SU-DHL-6 (cell line): ENCODE measurements at regions not wholly inside any gene's neighbourhood (a gene's known extent, or its start where the extent isn't known, plus 50 kb on each side); places are given as distances from the start of the nearest gene placed in this dataset.
"Not testable (repeated sequence)": the region's sequence is repeated elsewhere in the genome, so short reads cannot be mapped to it uniquely, and the experiment has no call there.

Experiments used
- H2AFZ ChIP-seq: fragments of 200-600 bp; sonication (generic); 2 replicates; pipeline ENCODE4 v1.6.1; 2014; ENCODE audit warnings: low read depth, mild to moderate bottlenecking, moderate library complexity, mixed read lengths, antibody characterized with exemption, low read length; ENCODE audit not compliant: severe bottlenecking
- H3F3A ChIP-seq: fragments of 200-600 bp; shearing (Covaris generic); 2 replicates; pipeline ENCODE4 v1.6.0; 2016; ENCODE audit warnings: antibody characterized with exemption, mild to moderate bottlenecking; ENCODE audit not compliant: insufficient read depth
- H3K27ac ChIP-seq: fragments of 200-600 bp; sonication (generic); 2 replicates; pipeline ENCODE4 v1.5.1; 2016; ENCODE audit warnings: low read depth, mild to moderate bottlenecking, low read length, moderate library complexity, mixed read lengths
- H3K27me3 ChIP-seq: fragments of 200-600 bp; sonication (generic), shearing (Covaris generic); 2 replicates; pipeline ENCODE4 v1.6.0; 2014; ENCODE audit warnings: mild to moderate bottlenecking, low read length
- H3K36me3 ChIP-seq: fragments of 200-600 bp; sonication (generic); 2 replicates; pipeline ENCODE4 v1.6.1; 2014; ENCODE audit warnings: mild to moderate bottlenecking, low read length, mixed read lengths
- H3K4me2 ChIP-seq: fragments of 300-600, 200-600 bp; shearing (Covaris generic), sonication (generic); 2 replicates; pipeline ENCODE4 v1.6.0; 2014; ENCODE audit warnings: low read length, low read depth, mild to moderate bottlenecking; ENCODE audit not compliant: poor library complexity, severe bottlenecking
- H3K4me3 ChIP-seq: fragments of 200-600 bp; sonication (generic); 2 replicates; pipeline ENCODE4 v1.5.1; 2014; ENCODE audit warnings: antibody characterized with exemption, low read length, mild to moderate bottlenecking, mixed read lengths; ENCODE audit not compliant: insufficient read depth, poor library complexity, severe bottlenecking
- H3K79me2 ChIP-seq: fragments of 200-600 bp; sonication (generic); 2 replicates; pipeline ENCODE4 v1.6.1; 2014; ENCODE audit warnings: mild to moderate bottlenecking, low read length, moderate library complexity; ENCODE audit not compliant: insufficient read depth
- H3K9ac ChIP-seq: fragments of 200-600 bp; sonication (generic); 2 replicates; pipeline ENCODE4 v1.7.0; 2014; ENCODE audit warnings: mild to moderate bottlenecking, low read length
- H3K9me2 ChIP-seq: fragments of 200-600 bp; sonication (generic); replicated peaks from 2 replicates; pipeline ENCODE4 v1.6.1; 2014; ENCODE audit warnings: low read length; ENCODE audit not compliant: insufficient read depth
- H3K9me3 ChIP-seq: fragments of 200-600 bp; sonication (generic); 2 replicates; pipeline ENCODE4 v1.6.1; 2014; ENCODE audit warnings: low read length, mixed read lengths; ENCODE audit not compliant: insufficient read depth
- H4K20me1 ChIP-seq: fragments of 200-600 bp; sonication (generic); 2 replicates; pipeline ENCODE4 v1.6.1; 2014; ENCODE audit warnings: low read depth, mild to moderate bottlenecking, antibody characterized with exemption, low read length, moderate library complexity, mixed read lengths
- EZH2phosphoT487 ChIP-seq: fragments of 200-600 bp; sonication (generic), shearing (Covaris generic); conservative IDR thresholded peaks from 2 replicates; pipeline ENCODE4 v1.6.1; 2018; ENCODE audit warnings: mild to moderate bottlenecking, antibody characterized with exemption, low read length, moderate library complexity, mixed read lengths
- TF ChIP-seq, protein P1 (sequence below): fragments of 200-600 bp; sonication (generic); IDR thresholded peaks from one replicate; pipeline ENCODE4 v1.5.1; 2017; ENCODE audit warnings: antibody characterized with exemption, mild to moderate bottlenecking, low read length, moderate library complexity; ENCODE audit not compliant: insufficient read depth, poor library complexity, severe bottlenecking

DNA sequence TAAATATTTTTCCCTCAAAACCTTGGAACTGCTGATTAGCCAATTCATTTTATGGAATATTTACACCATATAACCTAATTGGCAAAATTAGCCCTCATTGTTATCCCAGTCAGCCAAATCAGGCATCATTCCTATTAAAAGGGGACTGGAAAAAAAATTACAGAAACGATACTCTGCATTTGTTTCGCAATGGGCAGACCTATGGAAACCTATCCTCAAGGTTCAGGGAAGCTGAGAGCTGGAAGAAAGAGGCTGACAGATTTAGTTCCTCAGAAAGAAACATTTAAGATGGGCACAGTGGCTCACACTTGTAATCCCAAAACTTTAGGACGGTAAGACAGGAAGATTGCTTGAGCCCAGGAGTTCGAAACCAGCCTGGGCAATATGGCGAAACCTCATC, 85.6 kb upstream of the RPH3AL start:
- Histone ChIP-seq H4K20me1 (no peaks in the 10 kb centered on the region), H3K79me2 (no peaks in the 10 kb centered on the region), H3K27me3 (no peaks in the 10 kb centered on the region), H3K36me3 (no peaks in the 10 kb centered on the region; the same call in 1 of the 2 replicates), H3K9me3 (0 out of 2 replicates have a peak, but pooled peaks cover 7% of the 10 kb centered on the region), H3K9ac (no peak overlapping the region), H3K4me2 (no peak overlapping the region), H3K4me3 (no peak overlapping the region), H3K27ac (no peak overlapping the region), H3K9me2 (no peaks in the 10 kb centered on the region), H3F3A (no peaks in the 10 kb centered on the region), H2AFZ (no peak overlapping the region)
- TF ChIP-seq, protein P1, sequence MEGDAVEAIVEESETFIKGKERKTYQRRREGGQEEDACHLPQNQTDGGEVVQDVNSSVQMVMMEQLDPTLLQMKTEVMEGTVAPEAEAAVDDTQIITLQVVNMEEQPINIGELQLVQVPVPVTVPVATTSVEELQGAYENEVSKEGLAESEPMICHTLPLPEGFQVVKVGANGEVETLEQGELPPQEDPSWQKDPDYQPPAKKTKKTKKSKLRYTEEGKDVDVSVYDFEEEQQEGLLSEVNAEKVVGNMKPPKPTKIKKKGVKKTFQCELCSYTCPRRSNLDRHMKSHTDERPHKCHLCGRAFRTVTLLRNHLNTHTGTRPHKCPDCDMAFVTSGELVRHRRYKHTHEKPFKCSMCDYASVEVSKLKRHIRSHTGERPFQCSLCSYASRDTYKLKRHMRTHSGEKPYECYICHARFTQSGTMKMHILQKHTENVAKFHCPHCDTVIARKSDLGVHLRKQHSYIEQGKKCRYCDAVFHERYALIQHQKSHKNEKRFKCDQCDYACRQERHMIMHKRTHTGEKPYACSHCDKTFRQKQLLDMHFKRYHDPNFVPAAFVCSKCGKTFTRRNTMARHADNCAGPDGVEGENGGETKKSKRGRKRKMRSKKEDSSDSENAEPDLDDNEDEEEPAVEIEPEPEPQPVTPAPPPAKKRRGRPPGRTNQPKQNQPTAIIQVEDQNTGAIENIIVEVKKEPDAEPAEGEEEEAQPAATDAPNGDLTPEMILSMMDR: no peak
- TF ChIP-seq EZH2phosphoT487: no peak

DNA sequence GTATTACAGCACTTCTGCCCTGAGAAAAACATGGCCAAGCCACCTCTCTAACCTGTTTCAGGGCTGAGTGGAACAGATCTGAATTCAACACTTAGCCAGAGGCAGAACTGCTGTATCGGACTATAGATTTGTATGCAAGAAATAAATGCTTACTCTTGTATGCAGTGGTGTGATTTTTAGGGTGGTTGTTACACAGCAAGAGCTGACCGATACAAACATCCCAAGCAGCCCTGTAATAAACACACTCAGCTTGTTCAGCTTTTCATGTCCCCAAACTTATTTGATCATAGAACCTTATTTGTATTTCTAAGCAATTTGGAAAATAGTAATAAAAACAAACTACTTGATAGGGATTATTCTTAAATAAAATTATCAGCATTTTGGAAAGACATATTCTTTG, 84.9 kb upstream of the RPH3AL start:
- no peak overlapping the region for H2AFZ ChIP-seq
- no peaks in the 10 kb centered on the region for H3K27me3 ChIP-seq
- H3F3A ChIP-seq: no peaks in the 10 kb centered on the region
- H3K27ac ChIP-seq: no peak overlapping the region
- no peaks in the 10 kb centered on the region for H3K79me2 ChIP-seq
- TF ChIP-seq EZH2phosphoT487: no peak
- TF ChIP-seq, protein P1: no peak
- no peaks in the 10 kb centered on the region; the same call in 1 of the 2 replicates for H3K36me3 ChIP-seq
- H3K9me3 ChIP-seq: 0 out of 2 replicates have a peak, but pooled peaks cover 7% of the 10 kb centered on the region
- H3K4me3 ChIP-seq: no peak overlapping the region
- no peaks in the 10 kb centered on the region for H3K9me2 ChIP-seq
- H3K4me2 ChIP-seq: no peak overlapping the region
- H4K20me1 ChIP-seq: no peaks in the 10 kb centered on the region
- H3K9ac ChIP-seq: no peak overlapping the region

DNA sequence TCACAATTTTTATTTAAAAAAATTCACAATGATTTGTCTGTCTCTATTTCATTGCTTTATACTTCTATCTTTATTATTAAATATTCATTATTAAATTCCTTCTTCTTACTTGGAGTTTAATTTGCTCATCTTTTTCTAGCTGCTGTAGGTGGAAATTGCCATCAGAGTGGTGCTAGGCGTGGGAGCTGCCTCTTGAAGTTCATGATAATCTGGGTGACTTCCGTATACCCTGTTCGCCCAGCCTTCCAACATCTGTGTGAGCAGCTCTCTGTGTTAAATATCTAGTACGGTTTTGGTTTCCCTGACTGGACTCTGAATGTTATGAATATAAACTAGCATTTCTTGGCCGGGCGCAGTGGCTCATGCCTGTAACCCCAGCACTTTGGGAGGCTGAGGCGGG, 84.0 kb upstream of the RPH3AL start:
- no peaks in the 10 kb centered on the region for H3K27me3 ChIP-seq
- H3K27ac ChIP-seq: no peak overlapping the region
- TF ChIP-seq EZH2phosphoT487: no peak
- TF ChIP-seq, protein P1: no peak
- H2AFZ ChIP-seq: no peak overlapping the region
- no peaks in the 10 kb centered on the region for H3K79me2 ChIP-seq
- no peaks in the 10 kb centered on the region for H4K20me1 ChIP-seq
- H3K9ac ChIP-seq: no peak overlapping the region
- no peaks in the 10 kb centered on the region for H3K9me2 ChIP-seq
- H3K4me2 ChIP-seq: no peak overlapping the region
- no peaks in the 10 kb centered on the region; the same call in 1 of the 2 replicates for H3K36me3 ChIP-seq
- 0 out of 2 replicates have a peak, but pooled peaks cover 7% of the 10 kb centered on the region for H3K9me3 ChIP-seq
- H3F3A ChIP-seq: no peaks in the 10 kb centered on the region
- H3K4me3 ChIP-seq: no peak overlapping the region

DNA sequence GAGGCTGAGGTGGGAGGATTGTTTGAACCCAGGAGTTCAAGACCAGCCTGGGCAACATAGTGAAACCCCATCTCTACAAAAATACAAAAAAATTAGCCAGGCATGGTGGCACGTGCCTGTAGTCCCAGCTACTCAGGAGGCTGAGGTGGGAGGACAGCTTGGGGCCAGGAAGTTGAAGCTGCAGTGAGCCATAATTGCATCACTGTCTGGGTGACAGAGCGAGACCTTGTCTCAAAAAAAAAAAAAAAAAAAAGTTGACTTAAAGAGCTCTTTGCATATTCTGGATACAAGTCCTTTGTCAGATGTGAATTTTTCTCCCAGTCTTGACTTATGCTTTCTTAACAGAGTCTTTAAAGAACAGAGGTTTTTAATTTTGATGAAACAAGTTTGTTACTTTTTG, 79.9 kb upstream of the RPH3AL start:
- H2AFZ ChIP-seq, H3K9ac ChIP-seq: not testable (repeated sequence)

More for the DNA sequence above, 79.9 kb upstream of the RPH3AL start:
- H3K4me3 ChIP-seq, H4K20me1 ChIP-seq, H3K36me3 ChIP-seq, H3F3A ChIP-seq, H3K9me2 ChIP-seq, H3K27me3 ChIP-seq, H3K4me2 ChIP-seq, H3K79me2 ChIP-seq, H3K9me3 ChIP-seq, H3K27ac ChIP-seq: not testable (repeated sequence)
